H1 (cell line): ENCODE measurements at regions not wholly inside any gene's neighbourhood (a gene's known extent, or its start where the extent isn't known, plus 50 kb on each side); places are given as distances from the start of the nearest gene placed in this dataset.

Experiments used
- CTCF ChIA-PET: fragments of 300-600 bp; sonication (Branson Sonifier 250); formaldehyde crosslinking; loops from one replicate; lab custom pipeline; 2021; ENCODE audit not compliant: partially characterized antibody; lab: Charles Lee
- POLR2A ChIA-PET: fragments of 300-600 bp; sonication (Branson Sonifier 250); formaldehyde crosslinking; loops from one replicate; lab custom pipeline; 2021; ENCODE audit warnings: inconsistent platforms; ENCODE audit not compliant: partially characterized antibody; lab: Charles Lee
- DNase-seq, 2 experiments: peaks; one replicate each; pipeline versions ENCODE4 v3.0.0 to v3.0.0-alpha.2; 2010 to 2022; ENCODE audit warnings: low spot score in 2 of 2, low read depth in 1 of 2, mixed read lengths in 1 of 2
- FAIRE-seq: peaks from 2 replicates; lab custom pipeline; 2011; peaks lifted over from hg19 to GRCh38; lab: Jason Lieb, UNC
- H2AFZ ChIP-seq: 2 replicates; pipeline ENCODE4 v1.8.1; 2012; ENCODE audit warnings: low read length, inconsistent platforms
- H2AK5ac ChIP-seq: 2 replicates; pipeline ENCODE4 v1.6.1; 2013; ENCODE audit warnings: low read depth, low read length
- H2BK120ac ChIP-seq: replicated peaks from 2 replicates; pipeline ENCODE3; 2013; ENCODE audit warnings: low read depth, low read length, inconsistent platforms
- H2BK12ac ChIP-seq: 2 replicates; pipeline ENCODE4 v1.6.1; 2013; ENCODE audit warnings: low read depth, low read length
- H2BK15ac ChIP-seq: 2 replicates; pipeline ENCODE4 v1.6.1; 2013; ENCODE audit warnings: low read length
- H2BK20ac ChIP-seq: 2 replicates; pipeline ENCODE4 v1.6.1; 2013; ENCODE audit warnings: low read length
- H2BK5ac ChIP-seq: 2 replicates; pipeline ENCODE4 v1.6.1; 2013; ENCODE audit warnings: low read depth, low read length
- H3K14ac ChIP-seq: 2 replicates; pipeline ENCODE4 v1.6.1; 2013; ENCODE audit warnings: inconsistent platforms; ENCODE audit not compliant: insufficient read length
- H3K18ac ChIP-seq: 2 replicates; pipeline ENCODE4 v1.6.1; 2013; ENCODE audit warnings: low read length; ENCODE audit errors: extremely low read depth
- H3K23ac ChIP-seq: 2 replicates; pipeline ENCODE4 v1.6.1; 2013; ENCODE audit warnings: inconsistent platforms; ENCODE audit not compliant: insufficient read length
- H3K23me2 ChIP-seq: 2 replicates; pipeline ENCODE4 v1.6.1; 2013; ENCODE audit warnings: low read depth, low read length
- H3K27ac ChIP-seq: 2 replicates; pipeline ENCODE4 v1.6.1; 2011; ENCODE audit warnings: low read depth, low read length, inconsistent platforms
- H3K27me3 ChIP-seq, 4 experiments: replicated peaks in 1 of 4; 1 replicate in 1 of 4; 2 replicates in 3 of 4; pipeline versions ENCODE4 v1.6.1 to v1.8.1; 2011 to 2013; ENCODE audit warnings: low read length in 3 of 4, mild to moderate bottlenecking in 3 of 4, inconsistent platforms in 2 of 4, mixed read lengths in 2 of 4, moderate library complexity in 1 of 4; ENCODE audit not compliant: control insufficient read depth in 3 of 4, insufficient read depth in 3 of 4; ENCODE audit errors: extremely low read depth in 1 of 4
- H3K36me3 ChIP-seq, 4 experiments: 2 replicates each; pipeline versions ENCODE4 v1.6.1 to v1.8.1; 2011 to 2013; ENCODE audit warnings: mild to moderate bottlenecking in 4 of 4, low read length in 3 of 4, moderate library complexity in 2 of 4, control low read depth in 1 of 4, inconsistent platforms in 1 of 4; ENCODE audit not compliant: insufficient read depth in 4 of 4, control insufficient read depth in 2 of 4
- H3K4ac ChIP-seq: replicated peaks from 2 replicates; pipeline ENCODE3; 2013; ENCODE audit warnings: low read length, low read depth, mixed read lengths, inconsistent platforms; ENCODE audit not compliant: insufficient read length
- H3K4me1 ChIP-seq, 4 experiments: replicated peaks in 1 of 4; 1 replicate in 1 of 4; 2 replicates in 3 of 4; pipeline versions ENCODE4 v1.6.1 to v1.8.1; 2011 to 2013; ENCODE audit warnings: low read length in 3 of 4, inconsistent platforms in 2 of 4, mixed read lengths in 1 of 4; ENCODE audit not compliant: insufficient read depth in 4 of 4, control insufficient read depth in 3 of 4
- H3K4me2 ChIP-seq, 2 experiments: 2 replicates each; pipeline versions ENCODE4 v1.6.1 to v1.8.1; 2011 to 2013; ENCODE audit warnings: low read depth in 2 of 2, low read length in 2 of 2, control low read depth in 1 of 2, inconsistent platforms in 1 of 2, mild to moderate bottlenecking in 1 of 2; ENCODE audit not compliant: insufficient read depth in 1 of 2
- H3K4me3 ChIP-seq, 4 experiments: fragments of 200-600, 300-600 bp in 1 of 4; sonication (generic), shearing (Covaris generic), sonication (Bioruptor Twin) in 1 of 4; 2 replicates each; pipeline versions ENCODE4 v1.5.1 to v1.8.1; 2011 to 2016; ENCODE audit warnings: low read length in 4 of 4, low read depth in 3 of 4, control low read depth in 2 of 4, inconsistent platforms in 2 of 4, mild to moderate bottlenecking in 2 of 4, mixed read lengths in 1 of 4, moderate library complexity in 1 of 4; ENCODE audit not compliant: insufficient read depth in 2 of 4; ENCODE audit errors: extremely low read depth in 1 of 4
- H3K56ac ChIP-seq: replicated peaks from 2 replicates; pipeline ENCODE3; 2013; ENCODE audit warnings: low read depth, mild to moderate bottlenecking, mixed read lengths, low read length, inconsistent platforms; ENCODE audit not compliant: insufficient read length
- H3K79me1 ChIP-seq: 2 replicates; pipeline ENCODE4 v1.6.1; 2013; ENCODE audit warnings: low read depth, low read length, control low read depth
- H3K79me2 ChIP-seq, 2 experiments: 2 replicates each; pipeline versions ENCODE4 v1.6.1 to v1.8.1; 2012 to 2013; ENCODE audit warnings: low read length in 2 of 2, mild to moderate bottlenecking in 2 of 2, inconsistent platforms in 1 of 2; ENCODE audit not compliant: insufficient read depth in 2 of 2, control insufficient read depth in 1 of 2
- H3K9ac ChIP-seq, 4 experiments: replicated peaks in 1 of 4; 1 replicate in 1 of 4; 2 replicates in 3 of 4; pipeline versions ENCODE4 v1.6.1 to v1.8.1; 2011 to 2013; ENCODE audit warnings: low read depth in 3 of 4, low read length in 3 of 4, control low read depth in 2 of 4, mild to moderate bottlenecking in 2 of 4, moderate library complexity in 2 of 4, inconsistent platforms in 1 of 4; ENCODE audit errors: extremely low read depth in 1 of 4
- H3K9me3 ChIP-seq, 2 experiments: 2 replicates each; pipeline versions ENCODE4 v1.6.1 to v1.8.1; 2012 to 2013; ENCODE audit warnings: mild to moderate bottlenecking in 2 of 2, moderate library complexity in 2 of 2, control low read depth in 1 of 2, inconsistent platforms in 1 of 2, low read depth in 1 of 2, low read length in 1 of 2, mixed read lengths in 1 of 2; ENCODE audit not compliant: insufficient read depth in 2 of 2
- H4K20me1 ChIP-seq, 2 experiments: replicated peaks in 1 of 2; 2 replicates each; pipeline versions ENCODE3 to v1.8.1; 2011 to 2013; ENCODE audit warnings: inconsistent platforms in 2 of 2, low read length in 2 of 2, mild to moderate bottlenecking in 1 of 2; ENCODE audit not compliant: insufficient read depth in 2 of 2, control insufficient read depth in 1 of 2
- H4K5ac ChIP-seq: 2 replicates; pipeline ENCODE4 v1.6.1; 2013; ENCODE audit warnings: low read length, low read depth, mixed read lengths, inconsistent platforms; ENCODE audit not compliant: insufficient read length
- H4K8ac ChIP-seq: 2 replicates; pipeline ENCODE4 v1.8.0; 2013; ENCODE audit warnings: mild to moderate bottlenecking, moderate library complexity, low read length, inconsistent platforms; ENCODE audit not compliant: insufficient read depth; ENCODE audit errors: extremely low read depth
- H4K91ac ChIP-seq: replicated peaks from 2 replicates; pipeline ENCODE3; 2013; ENCODE audit warnings: low read length, mixed read lengths, inconsistent platforms; ENCODE audit not compliant: insufficient read length
- ASH2L ChIP-seq: fragments of 200-600, 300-600 bp; sonication (generic); IDR thresholded peaks from one replicate; pipeline ENCODE4 v1.7.1; 2017; ENCODE audit warnings: low read length
- BACH1 ChIP-seq: IDR thresholded peaks from 2 replicates; pipeline ENCODE4 v1.6.1; 2012; ENCODE audit warnings: low read length, improper control_type of control experiment
- BCL11A ChIP-seq, 2 experiments: IDR thresholded peaks; one replicate each; pipeline ENCODE4 v1.6.1; 2011; ENCODE audit warnings: low read depth in 2 of 2, low read length in 2 of 2, mild to moderate bottlenecking in 2 of 2
- CHD1 ChIP-seq: IDR thresholded peaks from 2 replicates; pipeline ENCODE4 v1.6.1; 2012; ENCODE audit warnings: low read depth, low read length, improper control_type of control experiment
- CHD2 ChIP-seq: IDR thresholded peaks from 2 replicates; pipeline ENCODE4 v1.6.1; 2012; ENCODE audit warnings: low read length, improper control_type of control experiment
- EGR1 ChIP-seq: IDR thresholded peaks from 2 replicates; pipeline ENCODE4 v1.6.1; 2011; ENCODE audit warnings: low read depth, low read length, borderline replicate concordance
- FOSL1 ChIP-seq: IDR thresholded peaks from 2 replicates; pipeline ENCODE4 v1.6.1; 2011; ENCODE audit warnings: mild to moderate bottlenecking, low read depth, low read length, moderate library complexity; ENCODE audit not compliant: insufficient read depth
- JUN ChIP-seq: IDR thresholded peaks from 2 replicates; pipeline ENCODE4 v1.6.1; 2011; ENCODE audit warnings: low read depth, mild to moderate bottlenecking, improper control_type of control experiment, low read length
- POLR2A ChIP-seq, 2 experiments: IDR thresholded peaks; 1 replicate in 1 of 2; 2 replicates in 1 of 2; pipeline ENCODE4 v1.6.1; 2011; ENCODE audit warnings: low read depth in 2 of 2, low read length in 2 of 2, mild to moderate bottlenecking in 2 of 2; ENCODE audit errors: control extremely low read depth in 1 of 2
- RXRA ChIP-seq: IDR thresholded peaks from 2 replicates; pipeline ENCODE4 v1.6.1; 2011; ENCODE audit warnings: low read depth, mild to moderate bottlenecking, low read length, moderate library complexity; ENCODE audit not compliant: insufficient read depth
- SIN3A ChIP-seq, 2 experiments: IDR thresholded peaks in 1 of 2; conservative IDR thresholded peaks in 1 of 2; 2 replicates each; pipeline ENCODE4 v1.6.1; 2011 to 2012; ENCODE audit warnings: low read length in 2 of 2, improper control_type of control experiment in 1 of 2, low read depth in 1 of 2, mild to moderate bottlenecking in 1 of 2
- SRF ChIP-seq: IDR thresholded peaks from 2 replicates; pipeline ENCODE4 v1.6.1; 2011; ENCODE audit warnings: mild to moderate bottlenecking, low read depth, low read length, moderate library complexity
- TAF1 ChIP-seq: IDR thresholded peaks from 2 replicates; pipeline ENCODE4 v1.6.1; 2011; ENCODE audit warnings: mild to moderate bottlenecking, low read depth, low read length
- TBP ChIP-seq: IDR thresholded peaks from 2 replicates; pipeline ENCODE4 v1.6.1; 2011; ENCODE audit warnings: low read depth, low read length, improper control_type of control experiment
- WGBS, 2 experiments: shearing (Covaris generic) in 1 of 2; methylation state at CpG; one replicate each; pipeline versions ENCODE4 v1.1.6 to v1.1.7; 2013 to 2015; ENCODE audit warnings: low lambda C conversion rate in 2 of 2, mixed read lengths in 2 of 2, inconsistent platforms in 1 of 2, low coverage in 1 of 2, missing lambda C conversion rate in 1 of 2; ENCODE audit not compliant: insufficient replicate concordance in 2 of 2, insufficient coverage in 1 of 2, insufficient read length in 1 of 2; ENCODE audit errors: extremely low coverage in 1 of 2, missing lambda C conversion rate in 1 of 2; 5-methylcytosine and 5-hydroxymethylcytosine counted together
- TF ChIP-seq, protein P1 (sequence below): IDR thresholded peaks from 2 replicates; pipeline ENCODE4 v1.6.1; 2011; ENCODE audit warnings: low read depth, mild to moderate bottlenecking, low read length; ENCODE audit not compliant: insufficient read depth

DNA sequence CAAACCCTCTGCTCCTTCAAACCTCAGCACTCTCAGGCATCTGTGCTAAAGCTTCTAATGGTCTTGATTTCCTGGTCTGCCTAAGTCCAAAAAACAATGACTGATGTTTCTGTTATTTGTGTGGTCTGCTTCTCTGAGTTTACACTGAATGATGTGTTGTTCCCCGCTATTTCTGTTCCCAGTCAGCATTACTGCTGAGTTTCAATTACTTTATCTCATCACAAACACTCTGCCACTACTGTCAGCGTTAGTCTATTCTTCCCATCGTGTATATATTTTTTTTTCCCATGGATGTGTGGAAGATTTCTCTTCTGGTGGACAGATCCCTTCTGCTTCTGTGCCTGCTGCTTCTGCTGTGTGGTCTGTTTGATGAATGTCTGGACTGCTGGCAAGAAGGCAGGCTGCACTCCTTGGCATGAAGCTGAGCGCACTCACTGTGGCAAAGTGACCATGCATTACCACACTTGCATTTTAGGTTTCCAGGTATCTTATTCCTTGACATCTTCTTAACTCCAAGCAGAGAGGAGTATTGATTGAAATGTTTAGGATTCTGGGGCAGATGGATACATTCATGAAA lies 106.9 kb upstream of the PAQR3 start:
- Histone ChIP-seq H3K9ac (no peak overlapping the region), H3K4me1 (no peaks in the 10 kb centered on the region), H2BK12ac (no peak overlapping the region), H3K4ac (no peak overlapping the region), H3K36me3 (no peaks in the 10 kb centered on the region), H3K79me1 (no peaks in the 10 kb centered on the region), H2BK20ac (no peak overlapping the region), H4K91ac (no peak overlapping the region), H3K9me3 (no peaks in the 10 kb centered on the region), H3K27me3 (no peaks in the 10 kb centered on the region), H3K18ac (no peak overlapping the region), H3K4me3 (no peak overlapping the region), H2AK5ac (no peak overlapping the region), H3K4me2 (no peak overlapping the region), H4K20me1 (no peaks in the 10 kb centered on the region), H3K27ac (no peak overlapping the region), H4K5ac (no peak overlapping the region), H2BK120ac (no peak overlapping the region), H2BK5ac (no peak overlapping the region), H3K23ac (no peak overlapping the region), H3K23me2 (no peaks in the 10 kb centered on the region), H3K79me2 (no peaks in the 10 kb centered on the region), H4K8ac (no peak overlapping the region), H2BK15ac (no peak overlapping the region), H3K56ac (no peak overlapping the region), H2AFZ (no peak overlapping the region), H3K14ac (no peak overlapping the region)
- ChIA-PET CTCF (no interaction called here), POLR2A (no interaction called here)
- TF ChIP-seq RXRA (no peak), FOSL1 (no peak), TBP (no peak), SRF (no peak), POLR2A (IDR thresholded peaks at IDR 0.05; ENCODE audit: control extremely low read depth in 1 of 2, low read depth in 2 of 2, low read length in 2 of 2) (no peak), CHD1 (no peak), CHD2 (no peak), ASH2L (no peak), TAF1 (no peak), EGR1 (no peak), BACH1 (no peak), BCL11A (IDR thresholded peaks at IDR 0.05; ENCODE audit: low read depth in 2 of 2, low read length in 2 of 2) (no peak), JUN (no peak), SIN3A (conservative IDR thresholded peaks at IDR 0.05 in 1 of 2, IDR thresholded peaks at IDR 0.05 in 1 of 2; ENCODE audit: low read depth in 1 of 2, low read length in 2 of 2) (no peak)
- TF ChIP-seq, protein P1, sequence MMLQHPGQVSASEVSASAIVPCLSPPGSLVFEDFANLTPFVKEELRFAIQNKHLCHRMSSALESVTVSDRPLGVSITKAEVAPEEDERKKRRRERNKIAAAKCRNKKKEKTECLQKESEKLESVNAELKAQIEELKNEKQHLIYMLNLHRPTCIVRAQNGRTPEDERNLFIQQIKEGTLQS, result no peak
- no peak for FAIRE-seq
- 81% methylated on average over 4 of the region's 4 CpGs; no CpG with 5 or more reads in 1 of the 2 experiments for WGBS, 2 experiments
- DNase-seq, result no peak
